HG02763 (cell line): ENCODE measurements at regions not wholly inside any gene's neighbourhood (a gene's known extent, or its start where the extent isn't known, plus 50 kb on each side); places are given as distances from the start of the nearest gene placed in this dataset.

Experiments
- ATAC-seq: cut with Tn5 transposase; IDR thresholded peaks from one replicate; pipeline ENCODE4 v1.9.1; 2021; ENCODE audit warnings: mild to moderate bottlenecking, moderate library complexity; ENCODE audit not compliant: unreplicated experiment

- no peak for ATAC-seq
Measured at GRCh38 chr2:189364607-189365006, 76.7 kb upstream of the WDR75 start.

- no peak for ATAC-seq
Measured at GRCh38 chr2:189366349-189366748, 74.9 kb upstream of the WDR75 start.

- no peak for ATAC-seq
Measured at GRCh38 chr2:189367343-189367742, 73.9 kb upstream of the WDR75 start.

- no peak for ATAC-seq
Measured at GRCh38 chr2:189369566-189369965, 71.7 kb upstream of the WDR75 start.

- no peak for ATAC-seq
Measured at GRCh38 chr2:189370719-189371118, 70.6 kb upstream of the WDR75 start.

GRCh38 chr2:189372688-189373257 lies 68.5 kb upstream of the WDR75 start:
- no peak for ATAC-seq

GRCh38 chr2:189374481-189374880 lies 66.8 kb upstream of the WDR75 start:
- no peak for ATAC-seq

GRCh38 chr2:189375842-189376241 lies 65.4 kb upstream of the WDR75 start:
- ATAC-seq: no peak

GRCh38 chr2:189379287-189379630 lies 62.0 kb upstream of the WDR75 start:
- ATAC-seq: no peak

- no peak for ATAC-seq
Measured at GRCh38 chr2:189379731-189380261, 61.5 kb upstream of the WDR75 start.

- no peak for ATAC-seq
Measured at GRCh38 chr2:189382668-189383067, 58.6 kb upstream of the WDR75 start.

GRCh38 chr2:189386741-189387140 lies 54.5 kb upstream of the WDR75 start:
- ATAC-seq: no peak

GRCh38 chr2:189391201-189391600 lies 50.1 kb upstream of the WDR75 start:
- no peak for ATAC-seq
